OCI-LY3 (cell line): ENCODE measurements at regions not wholly inside any gene's neighbourhood (a gene's known extent, or its start where the extent isn't known, plus 50 kb on each side); places are given as distances from the start of the nearest gene placed in this dataset.

Experiments
- H2AFZ ChIP-seq: fragments of 200-600, 300-600 bp; shearing (Covaris generic); 2 replicates; pipeline ENCODE4 v1.6.0; 2014; ENCODE audit warnings: antibody characterized with exemption, low read depth, low read length
- H3K27ac ChIP-seq: fragments of 200-600, 300-600 bp; sonication (generic); 2 replicates; pipeline ENCODE4 v1.5.1; 2014; ENCODE audit warnings: mild to moderate bottlenecking, low read length, moderate library complexity, mixed read lengths
- H3K27me3 ChIP-seq: fragments of 200-600, 300-600 bp; sonication (generic); 2 replicates; pipeline ENCODE4 v1.6.1; 2014; ENCODE audit warnings: low read depth, low read length, mixed read lengths
- H3K36me3 ChIP-seq: fragments of 200-600, 300-600 bp; sonication (generic); replicated peaks from 2 replicates; pipeline ENCODE3; 2014; ENCODE audit warnings: low read depth, low read length, mixed read lengths
- H3K4me1 ChIP-seq: fragments of 300-600, 200-600 bp; sonication (generic); 2 replicates; pipeline ENCODE4 v1.6.1; 2014; ENCODE audit warnings: low read length, mixed read lengths
- H3K4me2 ChIP-seq: fragments of 200-600, 300-600 bp; sonication (generic); 2 replicates; pipeline ENCODE4 v1.6.1; 2014; ENCODE audit warnings: low read length, mixed read lengths
- H3K4me3 ChIP-seq: fragments of 300-600, 200-600 bp; sonication (generic); 2 replicates; pipeline ENCODE4 v1.5.1; 2014; ENCODE audit warnings: antibody characterized with exemption, mild to moderate bottlenecking, low read length, moderate library complexity
- H3K79me2 ChIP-seq: fragments of 300-600, 200-600 bp; shearing (Covaris generic); 2 replicates; pipeline ENCODE4 v1.6.1; 2014; ENCODE audit warnings: mild to moderate bottlenecking, low read length, mixed read lengths
- H3K9ac ChIP-seq: fragments of 300-600, 200-600 bp; shearing (Covaris generic); 2 replicates; pipeline ENCODE4 v1.6.0; 2014; ENCODE audit warnings: mild to moderate bottlenecking, low read length, moderate library complexity
- H3K9me3 ChIP-seq: fragments of 200-600, 300-600 bp; shearing (Covaris generic); 2 replicates; pipeline ENCODE4 v1.6.1; 2014; ENCODE audit warnings: low read length, mixed read lengths; ENCODE audit not compliant: insufficient read depth
- H4K20me1 ChIP-seq: fragments of 200-600, 300-600 bp; sonication (generic); 2 replicates; pipeline ENCODE4 v1.6.1; 2016; ENCODE audit warnings: low read length, mixed read lengths; ENCODE audit not compliant: insufficient read depth
- EZH2phosphoT487 ChIP-seq: fragments of 200-600 bp; shearing (Covaris generic); IDR thresholded peaks from 2 replicates; pipeline ENCODE4 v1.6.1; 2018; ENCODE audit warnings: antibody characterized with exemption, mixed run types, low read depth
- TF ChIP-seq, protein P1 (sequence below): fragments of 200-600, 300-600 bp; sonication (generic); IDR thresholded peaks from 2 replicates; pipeline ENCODE4 v1.5.1; 2014; ENCODE audit warnings: antibody characterized with exemption, low read length, low read depth

- Histone ChIP-seq H3K4me3 (no peak overlapping the region), H3K27me3 (no peaks in the 10 kb centered on the region), H3K79me2 (no peaks in the 10 kb centered on the region), H3K4me2 (no peak overlapping the region), H3K27ac (no peak overlapping the region), H3K9ac (no peak overlapping the region), H4K20me1 (no peaks in the 10 kb centered on the region), H3K9me3 (no peaks in the 10 kb centered on the region), H3K36me3 (no peaks in the 10 kb centered on the region), H3K4me1 (no peaks in the 10 kb centered on the region), H2AFZ (no peak overlapping the region)
- TF ChIP-seq, protein P1, sequence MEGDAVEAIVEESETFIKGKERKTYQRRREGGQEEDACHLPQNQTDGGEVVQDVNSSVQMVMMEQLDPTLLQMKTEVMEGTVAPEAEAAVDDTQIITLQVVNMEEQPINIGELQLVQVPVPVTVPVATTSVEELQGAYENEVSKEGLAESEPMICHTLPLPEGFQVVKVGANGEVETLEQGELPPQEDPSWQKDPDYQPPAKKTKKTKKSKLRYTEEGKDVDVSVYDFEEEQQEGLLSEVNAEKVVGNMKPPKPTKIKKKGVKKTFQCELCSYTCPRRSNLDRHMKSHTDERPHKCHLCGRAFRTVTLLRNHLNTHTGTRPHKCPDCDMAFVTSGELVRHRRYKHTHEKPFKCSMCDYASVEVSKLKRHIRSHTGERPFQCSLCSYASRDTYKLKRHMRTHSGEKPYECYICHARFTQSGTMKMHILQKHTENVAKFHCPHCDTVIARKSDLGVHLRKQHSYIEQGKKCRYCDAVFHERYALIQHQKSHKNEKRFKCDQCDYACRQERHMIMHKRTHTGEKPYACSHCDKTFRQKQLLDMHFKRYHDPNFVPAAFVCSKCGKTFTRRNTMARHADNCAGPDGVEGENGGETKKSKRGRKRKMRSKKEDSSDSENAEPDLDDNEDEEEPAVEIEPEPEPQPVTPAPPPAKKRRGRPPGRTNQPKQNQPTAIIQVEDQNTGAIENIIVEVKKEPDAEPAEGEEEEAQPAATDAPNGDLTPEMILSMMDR: no peak
- no peak for TF ChIP-seq EZH2phosphoT487
Observed at GRCh38 chr10:2874963-2875362, 192.4 kb upstream of the PFKP start.

GRCh38 chr10:2873769-2874168, 193.6 kb upstream of the PFKP start:
- TF ChIP-seq, protein P1: no peak
- TF ChIP-seq EZH2phosphoT487: no peak
- no peak overlapping the region for H3K27ac ChIP-seq

GRCh38 chr10:2871673-2872219, 195.6 kb upstream of the PFKP start:
- no peak for TF ChIP-seq EZH2phosphoT487
- TF ChIP-seq, protein P1: no peak
- H3K4me3 ChIP-seq: no peak overlapping the region
- H3K27ac ChIP-seq: no peak overlapping the region
- no peaks in the 10 kb centered on the region for H3K79me2 ChIP-seq
- H3K4me1 ChIP-seq: no peaks in the 10 kb centered on the region
- H3K4me2 ChIP-seq: no peak overlapping the region
- no peak overlapping the region for H3K9ac ChIP-seq
- no peak overlapping the region for H2AFZ ChIP-seq
- H3K27me3 ChIP-seq: no peaks in the 10 kb centered on the region
- no peaks in the 10 kb centered on the region for H3K36me3 ChIP-seq
- no peaks in the 10 kb centered on the region for H3K9me3 ChIP-seq
- H4K20me1 ChIP-seq: no peaks in the 10 kb centered on the region

More at GRCh38 chr10:2873769-2874168, 193.6 kb upstream of the PFKP start:
- no peaks in the 10 kb centered on the region for H4K20me1 ChIP-seq
- no peak overlapping the region for H3K4me3 ChIP-seq
- no peak overlapping the region for H3K9ac ChIP-seq
- no peaks in the 10 kb centered on the region for H3K79me2 ChIP-seq
- no peak overlapping the region for H3K4me2 ChIP-seq
- no peak overlapping the region for H2AFZ ChIP-seq
- H3K36me3 ChIP-seq: no peaks in the 10 kb centered on the region
- H3K27me3 ChIP-seq: no peaks in the 10 kb centered on the region
- no peaks in the 10 kb centered on the region for H3K9me3 ChIP-seq
- no peaks in the 10 kb centered on the region for H3K4me1 ChIP-seq

DNA sequence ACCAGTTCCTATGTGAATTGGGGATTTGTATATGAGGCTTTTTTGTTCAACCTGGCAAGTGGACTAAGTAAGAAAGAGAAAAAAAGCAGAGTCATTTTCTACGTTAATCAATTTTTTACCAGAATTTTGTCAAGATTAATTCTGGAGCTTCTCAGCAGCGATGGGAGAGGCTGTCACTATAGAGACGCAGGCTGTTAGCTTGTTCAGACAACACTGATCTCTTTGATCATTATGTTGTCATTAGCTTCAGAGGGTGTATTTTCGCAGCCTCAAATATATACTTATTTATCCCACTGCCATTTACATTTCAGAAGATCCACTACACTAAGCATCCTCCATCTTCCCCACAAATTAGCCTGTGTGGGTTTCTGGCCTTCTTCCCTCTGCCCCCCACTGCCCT, 196.7 kb upstream of the PFKP start:
- no peaks in the 10 kb centered on the region for H3K27me3 ChIP-seq

More for the DNA sequence above, 196.7 kb upstream of the PFKP start:
- Histone ChIP-seq H3K9me3 (no peaks in the 10 kb centered on the region), H3K9ac (no peak overlapping the region), H3K36me3 (no peaks in the 10 kb centered on the region), H3K4me2 (no peak overlapping the region), H2AFZ (no peak overlapping the region), H3K79me2 (no peaks in the 10 kb centered on the region), H3K4me3 (no peak overlapping the region), H4K20me1 (no peaks in the 10 kb centered on the region), H3K27ac (no peak overlapping the region), H3K4me1 (no peaks in the 10 kb centered on the region)
- TF ChIP-seq, protein P1: no peak
- TF ChIP-seq EZH2phosphoT487: no peak
